Aorta (tissue), 5 donors: ENCODE measurements at regions not wholly inside any gene's neighbourhood (a gene's known extent, or its start where the extent isn't known, plus 50 kb on each side); places are given as distances from the start of the nearest gene placed in this dataset.

Source experiments
- ATAC-seq: fragments of 200-7000 bp; cut with Tn5 transposase; one replicate; pipeline ENCODE4 v1.9.1; 2022; ENCODE audit warnings: moderate library complexity; ENCODE audit not compliant: low FRiP score
- DNase-seq, 2 donors: peaks; one replicate each; pipeline ENCODE4 v3.0.0-alpha.2; 2020
- H3K27ac ChIP-seq, 2 donors: one replicate each; pipeline ENCODE4 v1.5.1; 2013; ENCODE audit warnings: low read length in 2 of 2, mild to moderate bottlenecking in 2 of 2, moderate library complexity in 2 of 2, control low read depth in 1 of 2, inconsistent platforms in 1 of 2, low read depth in 1 of 2
- H3K27me3 ChIP-seq, 2 donors: one replicate each; pipeline ENCODE4 v1.6.1; 2013; ENCODE audit warnings: control low read depth in 1 of 2, low read length in 1 of 2, mild to moderate bottlenecking in 1 of 2, moderate library complexity in 1 of 2; ENCODE audit not compliant: insufficient read depth in 2 of 2, control insufficient read depth in 1 of 2
- H3K36me3 ChIP-seq, 2 donors: one replicate each; pipeline ENCODE4 v1.6.1; 2013; ENCODE audit warnings: control low read depth in 1 of 2, low read length in 1 of 2, mild to moderate bottlenecking in 1 of 2; ENCODE audit not compliant: insufficient read depth in 2 of 2, control insufficient read depth in 1 of 2
- H3K4me1 ChIP-seq, 2 donors: one replicate each; pipeline ENCODE4 v1.6.1; 2013; ENCODE audit warnings: low read length in 2 of 2, control low read depth in 1 of 2, mild to moderate bottlenecking in 1 of 2, moderate library complexity in 1 of 2; ENCODE audit not compliant: insufficient read depth in 2 of 2, control insufficient read depth in 1 of 2
- H3K4me3 ChIP-seq, 2 donors: one replicate each; pipeline ENCODE4 v1.5.1; 2013; ENCODE audit warnings: low read length in 2 of 2, control low read depth in 1 of 2, mild to moderate bottlenecking in 1 of 2
- H3K9me3 ChIP-seq: one replicate; pipeline ENCODE4 v1.6.1; 2013; ENCODE audit warnings: mild to moderate bottlenecking, low read length; ENCODE audit not compliant: control insufficient read depth
- WGBS, 2 donors: extraction: QIAGEN DNeasy Blood & Tissue Kit; methylation state at CpG; one replicate each; pipeline ENCODE4 v1.1.7; 2013; 5-methylcytosine and 5-hydroxymethylcytosine counted together
- intact Hi-C, 2 donors: fragments of 100-400 bp; cut with DNase I; formaldehyde crosslinking; loops; one replicate each; pipeline versions ENCODE4 v1.14.2 to v1.15.0; 2022
- donor health status: healthy with polysubstance abuse.
- donor health status: Bipolar disorder and iron deficiency.
- donor health status: DM: no; HTN: no; CAD: no.
- donor health status: DM: no; HTN: no; CAD: no.
- donor health status: DM: yes; HTN: yes; CAD: no.

- no peaks in the 10 kb centered on the region for H3K36me3 ChIP-seq
- H3K9me3 ChIP-seq: no peaks in the 10 kb centered on the region
- H3K27ac ChIP-seq: no peak overlapping the region
- no peaks in the 10 kb centered on the region for H3K27me3 ChIP-seq
- intact Hi-C loops: no loop called here
- H3K4me3 ChIP-seq: no peak overlapping the region
- no peak for ATAC-seq
- peak; percentile 22 to 60 for DNase-seq
- no peaks in the 10 kb centered on the region for H3K4me1 ChIP-seq
- WGBS, 2 donors: 39 to 56% methylated on average over 15 of the region's 15 CpGs
Observed at GRCh38 chr7:155369766-155370165, 72.1 kb downstream of the INSIG1 start.

GRCh38 chr7:155371331-155371883, 73.7 kb downstream of the INSIG1 start:
- Histone ChIP-seq H3K4me3 (no peak overlapping the region), H3K4me1 (no peaks in the 10 kb centered on the region), H3K36me3 (no peaks in the 10 kb centered on the region), H3K27me3 (peaks cover 0 to 2% of the 10 kb centered on the region in 2 donors), H3K9me3 (no peaks in the 10 kb centered on the region), H3K27ac (no peak overlapping the region)
- 12 to 17% methylated on average over 21 of the region's 21 CpGs for WGBS, 2 donors
- ATAC-seq (no peak), DNase-seq (peak; percentile 21 to 51)
- intact Hi-C loops: no loop called here

- Histone ChIP-seq H3K27me3 (peaks cover 0 to 2% of the 10 kb centered on the region in 2 donors), H3K36me3 (no peaks in the 10 kb centered on the region), H3K4me1 (no peaks in the 10 kb centered on the region), H3K27ac (no peak overlapping the region), H3K9me3 (no peaks in the 10 kb centered on the region), H3K4me3 (no peak overlapping the region)
- WGBS, 2 donors: 2 to 3% methylated on average over 74 to 82 of the region's 82 CpGs
- ATAC-seq: no peak
- DNase-seq: peak; percentile 39 to 71
- intact Hi-C loops: no loop called here
Observed at GRCh38 chr7:155371884-155372781, 74.5 kb downstream of the INSIG1 start.

- ATAC-seq (no peak), DNase-seq (no peak)
- H3K36me3 ChIP-seq: no peaks in the 10 kb centered on the region
- H3K4me1 ChIP-seq: no peaks in the 10 kb centered on the region
- H3K9me3 ChIP-seq: no peaks in the 10 kb centered on the region
- intact Hi-C loops: no loop called here
- H3K27ac ChIP-seq: no peak overlapping the region
- 5 to 6% methylated on average over 26 to 28 of the region's 28 CpGs for WGBS, 2 donors
- no peak overlapping the region for H3K4me3 ChIP-seq
- peaks cover 0 to 4% of the 10 kb centered on the region in 2 donors for H3K27me3 ChIP-seq
Observed at GRCh38 chr7:155372782-155373358, 75.2 kb downstream of the INSIG1 start.

- Histone ChIP-seq H3K9me3 (no peaks in the 10 kb centered on the region), H3K4me1 (no peaks in the 10 kb centered on the region), H3K27me3 (peaks cover 0 to 4% of the 10 kb centered on the region in 2 donors), H3K4me3 (peak overlapping the region in 1 of 2 donors; percentile 29), H3K27ac (no peak overlapping the region), H3K36me3 (no peaks in the 10 kb centered on the region)
- no peak for DNase-seq
- WGBS, 2 donors: 3% methylated on average over 59 to 62 of the region's 62 CpGs
- intact Hi-C loops: no loop called here
- no peak for ATAC-seq
Observed at GRCh38 chr7:155373359-155374273, 75.9 kb downstream of the INSIG1 start.

- peaks cover 0 to 4% of the 10 kb centered on the region in 2 donors for H3K27me3 ChIP-seq
- WGBS, 2 donors: 2% methylated on average over 93 to 110 of the region's 110 CpGs
- intact Hi-C loops: no loop called here
Observed at GRCh38 chr7:155374276-155375252, 76.9 kb downstream of the INSIG1 start.

GRCh38 chr7:155375337-155376277, 77.9 kb downstream of the INSIG1 start:
- Histone ChIP-seq H3K4me3 (no peak overlapping the region), H3K4me1 (no peaks in the 10 kb centered on the region), H3K9me3 (no peaks in the 10 kb centered on the region), H3K36me3 (no peaks in the 10 kb centered on the region), H3K27ac (no peak overlapping the region), H3K27me3 (peaks cover 0 to 4% of the 10 kb centered on the region in 2 donors)
- WGBS, 2 donors: 8 to 11% methylated on average over 16 of the region's 16 CpGs
- ATAC-seq (no peak), DNase-seq (no peak)
- intact Hi-C loops: no loop called here

More at GRCh38 chr7:155374276-155375252, 76.9 kb downstream of the INSIG1 start:
- H3K9me3 ChIP-seq: no peaks in the 10 kb centered on the region
- H3K4me3 ChIP-seq: peak overlapping the region in 1 of 2 donors; percentile 29
- H3K4me1 ChIP-seq: no peaks in the 10 kb centered on the region
- H3K27ac ChIP-seq: no peak overlapping the region
- DNase-seq (no peak), ATAC-seq (no peak)
- H3K36me3 ChIP-seq: no peaks in the 10 kb centered on the region
